AG04449 (cell line): ENCODE measurements at regions not wholly inside any gene's neighbourhood (a gene's known extent, or its start where the extent isn't known, plus 50 kb on each side); places are given as distances from the start of the nearest gene placed in this dataset.

ENCODE experiments used
- CTCF ChIA-PET: fragments of 350-600 bp; formaldehyde crosslinking; extraction: SDS; loops from one replicate; lab custom pipeline; 2021; ENCODE audit warnings: antibody characterized with exemption; lab: Yijun Ruan, JAX
- POLR2A ChIA-PET: fragments of 400-600, 350-600 bp; formaldehyde crosslinking; extraction: SDS; loops from one replicate; lab custom pipeline; 2020; ENCODE audit warnings: antibody characterized with exemption, inconsistent platforms; lab: Yijun Ruan, JAX
- DNase-seq: peaks from one replicate; pipeline ENCODE4 v3.0.0-alpha.2; 2010; ENCODE audit warnings: low read depth, low spot score
- H3K4me3 ChIP-seq: 2 replicates; pipeline ENCODE4 v1.5.1; 2011; ENCODE audit warnings: low read depth, mild to moderate bottlenecking, control low read depth, low read length
- CTCF ChIP-seq: IDR thresholded peaks from one replicate; pipeline ENCODE4 v1.5.1; 2011; ENCODE audit warnings: mild to moderate bottlenecking, moderate library complexity, low read length, control low read depth, inconsistent platforms; ENCODE audit not compliant: insufficient read depth; ENCODE audit errors: missing control alignments

- ChIA-PET POLR2A (no interaction called here), CTCF (no interaction called here)
- no peak overlapping the region for H3K4me3 ChIP-seq
- no peak for DNase-seq
- no peak for TF ChIP-seq CTCF
Measured at GRCh38 chr5:130994496-130995253, 170.4 kb downstream of the HINT1 start.

- no peak for DNase-seq
- no peak overlapping the region for H3K4me3 ChIP-seq
- TF ChIP-seq CTCF, result no peak
- CTCF ChIA-PET, result interaction anchor here (1.2 to 1.9 kb wide), 3 partner anchors 121 to 1140 kb away, joined by 3 to 8 read pairs (median 4); no protein-coding TSS in a partner anchor
- POLR2A ChIA-PET, result no interaction called here
Measured at GRCh38 chr5:130992621-130993020, 172.4 kb downstream of the HINT1 start.

- ChIA-PET CTCF (interaction anchor here (1.2 to 1.9 kb wide), 3 partner anchors 121 to 1140 kb away, joined by 3 to 8 read pairs (median 4); no protein-coding TSS in a partner anchor), POLR2A (no interaction called here)
- H3K4me3 ChIP-seq, result no peak overlapping the region
- DNase-seq, result peak; percentile 57
- no peak for TF ChIP-seq CTCF
Measured at GRCh38 chr5:130992095-130992494, 173.0 kb downstream of the HINT1 start.

- no peak for TF ChIP-seq CTCF
- ChIA-PET CTCF (no interaction called here), POLR2A (no interaction called here)
Measured at GRCh38 chr5:130985776-130986175, 179.3 kb downstream of the HINT1 start.

GRCh38 chr5:130981663-130982062, 183.4 kb downstream of the HINT1 start:
- DNase-seq, result no peak
- TF ChIP-seq CTCF, result no peak
- ChIA-PET POLR2A (no interaction called here), CTCF (no interaction called here)
- no peak overlapping the region for H3K4me3 ChIP-seq

More at GRCh38 chr5:130985776-130986175, 179.3 kb downstream of the HINT1 start:
- DNase-seq, result no peak
- H3K4me3 ChIP-seq, result no peak overlapping the region

DNA sequence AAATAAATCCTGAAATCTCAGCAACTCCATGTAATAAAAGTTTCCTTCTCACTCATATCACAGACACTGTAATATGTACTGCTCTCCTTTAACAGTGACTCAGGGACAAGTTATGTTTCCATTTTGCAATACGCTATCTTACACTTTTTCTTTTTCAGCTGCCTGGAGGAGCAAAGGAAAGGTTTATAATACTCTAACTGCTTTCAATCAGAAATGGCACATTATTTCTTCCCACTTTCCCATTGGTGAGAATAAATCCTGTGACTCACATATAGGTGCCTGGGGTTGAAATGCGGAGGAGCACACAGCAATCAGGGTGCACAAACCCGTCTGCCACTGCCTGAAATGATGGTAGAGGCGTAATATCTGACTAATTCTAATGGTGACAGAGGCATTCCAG, 186.6 kb downstream of the HINT1 start:
- ChIA-PET CTCF (interaction anchor here (0.6 kb wide), 1 partner anchor 10 kb away, joined by 3 read pairs; no protein-coding TSS in a partner anchor), POLR2A (no interaction called here)
- peak; percentile 17 for DNase-seq
- H3K4me3 ChIP-seq, result no peak overlapping the region
- no peak for TF ChIP-seq CTCF
